Epidermal melanocyte (primary cell): ENCODE measurements at regions not wholly inside any gene's neighbourhood (a gene's known extent, or its start where the extent isn't known, plus 50 kb on each side); places are given as distances from the start of the nearest gene placed in this dataset.

Experiments
- DNase-seq: peaks from one replicate; pipeline ENCODE4 v3.0.0; 2011; ENCODE audit warnings: low spot score; ENCODE audit not compliant: insufficient read length

DNA sequence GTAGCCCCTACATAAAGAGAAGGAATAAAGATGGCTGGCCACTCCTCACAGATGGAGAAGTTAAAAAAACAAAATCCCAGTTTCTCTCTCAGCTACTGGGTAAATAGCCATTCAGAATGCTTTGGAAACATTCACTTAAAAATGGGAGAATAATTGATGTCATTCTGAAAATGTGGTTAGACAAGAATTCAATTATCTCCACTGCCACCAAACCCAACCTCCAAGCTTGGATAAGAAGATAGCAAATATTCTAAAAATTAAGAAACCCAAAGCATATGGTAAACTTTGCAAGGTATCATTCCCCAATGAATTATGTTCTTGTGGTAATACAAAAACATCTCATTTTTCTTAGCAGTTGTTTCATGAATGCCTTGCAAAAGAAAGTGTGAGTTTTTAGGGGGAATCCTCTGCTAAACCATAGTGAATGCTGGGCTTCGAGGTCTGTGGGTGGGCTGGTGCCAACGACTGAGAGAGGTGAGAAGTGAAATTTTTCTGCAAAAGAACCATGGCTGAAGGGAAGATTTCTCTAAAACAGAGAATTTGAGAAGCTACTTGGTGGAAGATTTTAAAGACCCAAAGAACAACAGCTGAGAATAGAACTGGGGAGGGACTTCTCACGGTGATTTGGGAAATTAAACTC, 497.9 kb upstream of the JARID2 start:
- DNase-seq, result no peak

DNA sequence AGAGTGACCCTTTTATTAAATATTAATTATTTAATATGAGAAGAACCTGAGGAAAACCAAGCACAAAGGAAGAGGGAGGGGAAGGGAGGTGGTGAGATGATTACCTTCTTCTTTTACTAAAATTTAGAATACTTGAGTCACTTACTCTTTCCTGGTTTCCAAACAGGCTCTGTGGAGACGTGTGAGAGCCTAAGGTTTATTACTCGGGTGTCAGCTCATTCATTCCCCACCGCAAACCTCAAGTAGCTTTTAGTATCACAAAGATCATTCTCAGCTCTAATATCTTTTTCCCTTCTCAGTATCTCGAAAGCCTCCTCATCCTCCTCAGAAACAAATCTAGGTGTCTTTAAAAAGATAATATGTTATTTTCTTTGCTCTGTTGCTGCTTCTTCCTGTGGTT, 497.2 kb upstream of the JARID2 start:
- DNase-seq, result no peak

DNA sequence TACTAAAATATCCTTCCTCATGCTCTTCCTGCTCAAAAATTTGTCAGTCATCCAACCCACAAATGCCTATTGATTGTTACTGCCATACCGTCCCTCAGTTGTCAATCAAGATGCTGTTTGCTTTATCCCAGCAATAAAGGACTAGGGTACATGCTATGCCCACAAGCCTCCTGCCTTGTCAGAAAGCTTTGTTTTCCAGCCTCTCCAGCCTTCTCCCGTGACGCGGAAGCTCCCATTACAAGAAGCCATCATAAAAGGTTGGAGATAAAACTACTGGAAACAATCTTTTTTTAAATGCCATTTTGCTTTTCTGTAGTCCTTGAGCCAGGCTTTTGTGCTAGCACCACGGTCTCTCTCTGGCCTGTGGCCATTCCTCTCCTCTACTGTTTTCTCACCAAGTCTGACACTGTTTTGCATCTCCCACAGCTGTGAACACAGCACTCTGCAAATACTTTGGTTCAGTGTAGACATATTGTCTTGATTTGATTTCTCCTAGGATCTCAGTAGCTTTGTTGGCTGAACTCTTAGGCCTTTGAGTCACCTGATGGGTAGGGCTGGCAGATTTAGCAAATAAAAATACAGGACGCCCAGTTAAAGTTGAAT, 495.7 kb upstream of the JARID2 start:
- no peak for DNase-seq

DNA sequence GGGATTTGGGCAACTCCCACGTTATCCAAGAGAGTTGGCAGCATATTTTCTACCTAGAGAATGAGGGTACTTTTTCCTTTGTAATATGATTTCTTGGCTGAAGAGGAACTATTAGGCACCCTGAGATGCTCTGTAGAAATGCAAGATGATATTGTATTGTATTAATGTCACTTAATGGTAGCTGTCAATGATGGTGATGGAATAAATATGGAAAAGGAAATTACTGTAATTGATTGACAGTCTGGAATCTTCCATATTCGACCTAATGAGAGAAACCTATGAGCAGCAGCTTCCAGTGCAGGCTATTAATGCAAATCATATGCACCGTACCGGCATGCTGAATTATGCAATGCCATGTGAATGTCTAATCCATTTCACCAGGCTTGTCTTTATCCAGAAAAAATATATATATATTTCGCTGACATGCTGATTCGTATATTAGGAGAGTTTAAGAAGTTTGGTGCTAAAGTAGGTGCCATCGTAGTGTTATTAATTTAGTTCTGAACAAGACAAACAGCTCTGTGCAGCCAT, 494.2 kb upstream of the JARID2 start:
- no peak for DNase-seq

DNA sequence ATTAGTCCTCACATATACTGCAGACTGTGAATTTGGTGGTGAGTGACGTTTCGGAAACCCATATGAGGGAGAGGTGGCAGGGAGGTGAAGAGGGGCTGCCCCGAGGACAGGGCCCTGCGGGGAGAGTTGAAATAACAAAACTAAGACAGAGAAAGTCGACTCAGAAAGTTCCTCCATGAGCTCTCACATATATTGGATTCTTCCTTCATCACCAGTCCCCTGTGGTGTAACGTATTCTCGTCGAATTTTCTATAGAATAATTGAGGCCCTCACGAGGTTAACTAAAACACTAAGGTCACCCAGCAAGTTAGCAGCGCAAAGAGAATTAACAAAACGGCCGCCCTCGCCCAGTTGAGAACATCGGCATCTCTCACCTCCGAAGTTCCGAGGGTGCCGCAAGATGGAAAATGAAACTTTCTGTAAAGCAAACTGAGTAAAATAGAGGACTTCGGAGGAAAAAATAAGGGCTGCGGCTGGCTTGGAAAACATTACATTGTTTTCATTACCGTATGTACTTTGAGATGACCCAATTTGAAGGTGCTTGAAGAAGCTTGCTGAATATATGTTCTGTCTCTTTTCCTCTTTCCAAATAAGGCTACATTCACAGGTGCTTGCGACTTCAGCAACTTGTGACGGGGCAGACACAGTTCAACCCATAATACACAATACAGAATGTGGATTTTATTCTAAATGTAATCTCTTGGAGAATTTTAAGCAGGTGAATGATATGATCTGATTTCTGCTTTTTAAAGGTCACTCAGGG, 490.9 kb upstream of the JARID2 start:
- no peak for DNase-seq

DNA sequence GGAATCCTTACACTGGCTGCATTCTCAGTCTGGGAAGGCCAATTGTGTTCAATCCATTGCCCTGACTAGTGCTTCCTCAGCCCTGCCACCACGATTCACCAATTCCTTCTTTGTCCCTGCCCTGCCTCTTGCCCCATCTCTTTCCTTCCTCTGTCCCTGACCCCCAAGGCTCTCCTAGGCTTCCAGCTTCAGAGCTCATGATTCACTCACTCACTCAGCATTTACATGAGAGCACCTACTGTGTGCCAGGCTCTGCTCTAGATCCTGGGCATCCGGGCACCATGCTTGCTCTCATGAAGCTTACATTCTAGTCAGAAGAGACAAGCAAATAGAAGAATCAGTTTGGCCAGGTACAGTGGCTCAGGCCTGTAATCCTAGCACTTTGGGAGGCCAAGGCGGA, 489.5 kb upstream of the JARID2 start:
- no peak for DNase-seq

DNA sequence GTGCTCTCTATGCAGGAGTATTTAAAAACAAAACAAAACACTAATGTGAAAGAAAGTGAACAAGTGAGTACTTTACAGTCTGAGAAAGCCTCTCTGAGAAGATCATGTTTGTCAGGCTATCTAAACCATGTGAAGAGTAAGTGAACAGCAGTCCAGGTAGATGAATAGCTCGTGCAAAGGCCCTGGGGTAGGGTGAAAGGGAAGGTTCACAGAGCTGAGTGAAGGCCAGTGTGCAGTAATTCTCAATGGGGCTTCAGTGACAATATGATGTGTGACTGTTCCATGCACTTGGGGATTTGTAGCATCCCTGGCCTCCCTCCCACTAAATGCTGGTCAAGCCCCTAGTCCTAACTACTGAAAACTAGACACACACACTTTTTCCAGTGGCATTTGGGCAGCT, 488.9 kb upstream of the JARID2 start:
- no peak for DNase-seq

DNA sequence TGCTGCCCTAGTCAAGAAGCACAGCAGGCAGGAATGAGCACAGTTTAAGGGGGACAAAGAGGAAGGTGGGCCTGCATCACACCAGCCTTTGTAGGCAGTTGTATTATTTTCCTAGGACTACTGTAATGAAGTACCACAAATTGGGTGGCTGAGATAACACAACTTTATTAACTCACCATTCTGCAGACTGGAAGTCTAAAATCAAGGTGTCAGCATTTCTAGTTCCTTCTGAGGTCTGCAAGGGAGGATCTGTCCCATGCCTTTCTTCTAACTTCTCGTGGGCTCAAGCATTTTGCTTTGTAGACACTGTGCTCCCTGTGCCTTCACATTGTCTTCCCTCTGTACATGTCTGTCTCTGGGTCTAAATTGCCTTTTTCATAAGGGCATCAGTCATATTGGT, 488.5 kb upstream of the JARID2 start:
- no peak for DNase-seq

DNA sequence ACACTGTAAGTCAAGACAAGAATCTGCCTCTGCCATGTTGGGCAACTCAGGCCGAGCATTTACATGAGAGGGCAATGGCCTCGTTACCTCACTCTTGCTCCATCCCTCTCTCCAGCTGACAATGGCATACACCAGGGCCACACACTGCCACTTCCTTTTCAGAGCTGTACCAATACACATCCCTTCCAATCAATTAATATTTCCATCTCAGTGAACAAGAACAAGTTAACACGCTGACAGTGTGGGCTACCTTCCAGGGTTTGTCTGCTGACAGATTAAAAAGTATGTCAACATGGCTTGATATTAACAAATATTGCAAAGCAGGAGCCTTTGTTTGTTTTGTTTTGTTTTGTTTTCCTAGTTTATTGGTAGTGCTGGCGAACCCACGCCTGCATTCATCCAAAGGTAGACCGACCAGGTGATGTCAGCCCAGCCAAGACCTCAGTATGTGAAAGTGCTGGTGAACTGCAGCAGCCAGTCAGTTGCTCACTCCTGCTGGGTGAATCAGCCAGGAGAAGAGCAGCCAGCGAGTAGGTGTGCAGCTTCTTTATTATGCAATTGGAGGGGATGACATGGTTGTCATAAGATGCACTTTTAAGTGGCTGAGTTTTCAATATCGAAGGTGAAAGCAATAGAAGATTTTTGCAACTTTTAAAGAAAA, 487.3 kb upstream of the JARID2 start:
- no peak for DNase-seq

DNA sequence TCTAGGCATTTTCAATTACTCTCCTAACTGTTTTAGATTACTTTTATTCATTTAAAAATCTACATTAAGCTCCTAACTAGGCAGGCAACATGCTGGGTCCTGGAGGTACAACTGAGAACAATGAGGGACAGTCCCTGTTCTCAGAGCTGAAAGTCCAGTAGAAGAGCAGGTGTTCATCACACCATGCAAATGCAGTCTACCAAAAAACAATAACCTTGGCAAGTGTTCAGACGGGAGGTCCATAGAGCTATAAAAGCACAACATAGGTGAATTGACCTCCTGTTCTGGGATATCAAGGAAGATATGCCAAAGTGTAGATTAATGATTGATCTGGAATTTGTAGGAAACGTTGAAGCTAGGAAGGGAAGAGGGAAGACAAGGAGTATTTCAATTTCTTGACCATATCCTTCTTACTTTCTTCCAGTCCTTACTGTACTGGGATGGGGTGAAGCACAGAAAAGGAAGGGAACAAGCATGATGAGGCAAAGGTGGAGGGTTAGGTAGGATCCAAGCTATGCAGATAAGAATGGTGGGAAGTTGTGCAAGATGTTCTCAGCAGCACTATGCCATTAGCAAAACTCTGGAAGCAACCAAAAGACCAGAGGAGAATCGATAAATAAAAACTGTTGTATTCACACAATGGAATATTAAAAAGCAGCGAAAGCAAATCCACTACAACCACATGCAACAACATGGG, 485.7 kb upstream of the JARID2 start:
- DNase-seq, result no peak

DNA sequence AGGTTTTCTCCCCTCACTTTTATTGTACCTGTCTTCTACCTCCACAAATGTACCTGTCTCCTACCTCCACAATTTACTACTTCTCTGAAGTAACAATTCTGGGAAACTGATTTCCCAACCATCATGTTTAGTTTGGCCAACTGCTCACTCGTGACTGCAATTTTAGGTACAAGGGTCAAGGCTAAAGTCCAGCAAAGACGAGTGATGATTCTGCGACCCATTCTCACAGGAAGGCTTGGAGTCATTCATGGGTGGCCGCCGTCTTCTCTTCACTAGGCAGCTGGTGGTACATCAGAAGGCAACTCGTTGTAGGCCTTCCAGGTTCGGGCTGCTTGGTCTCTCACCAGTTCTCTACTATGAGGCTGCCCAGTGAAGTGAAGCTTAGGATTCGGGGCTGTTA, 483.8 kb upstream of the JARID2 start:
- DNase-seq, result no peak

DNA sequence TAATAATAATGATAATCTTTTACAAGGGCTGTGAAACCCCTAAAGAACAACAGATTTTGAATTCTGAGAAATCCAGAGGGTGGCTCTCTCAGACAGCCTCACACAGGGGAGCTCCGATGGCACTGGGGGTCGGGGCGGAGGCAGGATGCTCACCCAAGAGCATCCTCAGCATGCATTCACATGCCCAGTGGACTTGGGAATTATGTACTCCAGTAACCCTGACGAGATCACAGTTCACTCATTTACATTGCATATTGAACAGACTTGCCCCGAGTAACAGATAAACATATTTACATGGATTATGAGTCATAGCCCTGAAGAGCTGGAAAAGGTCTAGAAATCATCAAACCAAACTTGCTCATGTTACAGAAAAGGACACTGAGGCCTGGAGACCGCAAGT, 482.7 kb upstream of the JARID2 start:
- no peak for DNase-seq

DNA sequence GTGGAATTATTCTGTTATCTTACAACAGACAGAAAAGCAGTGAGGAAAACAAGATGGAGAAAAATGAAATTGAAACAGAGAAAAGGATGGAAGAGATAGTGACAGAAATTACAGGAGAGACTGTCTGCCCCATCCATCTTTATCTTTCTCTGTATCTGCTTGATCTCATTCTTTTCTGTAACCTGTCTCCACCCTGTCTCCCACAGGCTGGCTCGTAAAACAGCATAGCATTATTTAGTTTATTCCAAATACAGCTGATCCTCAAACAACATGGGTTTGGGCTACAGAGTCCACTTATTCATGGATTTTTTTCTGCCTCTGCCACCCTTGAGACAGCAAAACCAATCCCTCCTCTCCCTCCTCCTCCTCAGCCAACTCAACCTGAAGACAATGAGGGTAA, 482.3 kb upstream of the JARID2 start:
- no peak for DNase-seq

DNA sequence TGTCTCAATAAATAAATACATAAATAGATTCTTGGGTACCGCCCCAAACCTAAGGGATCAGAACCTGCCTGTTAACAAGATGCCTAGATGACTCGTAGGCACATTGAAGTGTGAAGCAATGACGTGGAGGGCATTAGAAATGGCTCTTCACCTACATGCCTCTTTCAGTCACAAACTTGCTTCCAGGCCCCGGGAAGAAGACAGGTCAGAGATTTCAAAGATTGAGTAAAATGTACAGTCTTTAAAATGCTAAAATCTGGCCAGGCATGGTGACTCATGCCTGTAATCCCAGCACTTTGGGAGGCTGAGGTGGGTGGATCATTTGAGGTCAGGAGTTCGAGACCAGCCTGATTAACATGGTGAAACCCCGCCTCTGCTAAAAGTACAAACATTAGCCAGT, 480.8 kb upstream of the JARID2 start:
- no peak for DNase-seq

DNA sequence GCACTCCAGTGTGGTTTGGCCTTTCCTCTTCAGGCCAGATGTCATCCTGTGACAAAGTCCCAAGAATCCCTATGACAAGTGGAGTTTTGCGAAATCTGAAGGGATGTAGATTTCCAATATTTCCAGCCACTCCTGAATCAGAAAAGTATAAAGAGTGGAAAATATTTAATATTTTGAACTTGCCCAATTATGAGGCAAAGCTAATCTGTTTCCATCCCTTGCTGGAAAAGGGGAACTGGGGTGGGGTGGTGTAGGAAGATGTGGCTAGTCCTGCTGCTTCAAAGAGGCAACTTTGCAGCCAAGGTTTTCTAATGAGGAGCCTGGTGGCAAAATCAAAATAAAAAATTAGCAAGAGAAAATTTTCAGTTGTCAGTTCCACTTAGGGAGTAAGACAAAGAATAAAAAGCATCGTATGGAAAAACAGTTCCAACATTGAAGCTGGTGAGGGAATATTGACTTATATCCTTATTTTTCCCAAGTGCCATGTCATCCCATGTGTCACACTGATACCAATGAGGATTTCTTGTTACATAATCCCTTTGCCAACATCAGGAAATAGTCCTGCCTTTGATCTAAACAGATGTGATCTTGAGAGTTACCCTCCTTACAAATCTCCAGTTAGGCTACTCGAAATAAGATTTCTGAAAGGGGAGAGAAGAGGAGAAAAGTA, 480.0 kb upstream of the JARID2 start:
- DNase-seq, result no peak

DNA sequence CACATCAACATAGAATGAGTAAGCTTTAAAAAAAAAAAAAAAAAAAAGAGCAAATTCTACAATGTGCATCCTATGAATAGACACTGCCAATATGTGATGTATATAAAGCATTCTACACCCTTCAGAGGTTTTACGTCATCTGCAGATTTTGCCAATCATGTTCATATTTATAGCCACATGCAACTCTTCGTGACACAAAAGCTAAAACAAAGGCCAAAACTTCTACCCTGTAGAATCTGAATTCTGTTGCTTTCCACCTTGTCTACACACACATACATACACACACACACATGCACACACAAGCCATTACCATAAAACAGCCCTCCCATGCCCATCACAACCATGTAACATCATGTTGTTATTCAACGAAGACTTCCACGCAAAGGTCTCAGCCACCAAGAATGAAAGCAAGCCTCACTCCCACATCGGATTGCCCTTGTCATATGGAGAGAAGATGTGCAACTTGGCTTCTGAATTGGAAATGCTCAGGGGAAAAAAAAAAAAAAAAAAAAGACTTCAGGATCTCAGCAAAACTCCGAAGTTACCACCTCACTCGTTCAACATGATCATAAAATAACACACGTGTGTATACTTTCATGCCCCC, 479.4 kb upstream of the JARID2 start:
- no peak for DNase-seq

DNA sequence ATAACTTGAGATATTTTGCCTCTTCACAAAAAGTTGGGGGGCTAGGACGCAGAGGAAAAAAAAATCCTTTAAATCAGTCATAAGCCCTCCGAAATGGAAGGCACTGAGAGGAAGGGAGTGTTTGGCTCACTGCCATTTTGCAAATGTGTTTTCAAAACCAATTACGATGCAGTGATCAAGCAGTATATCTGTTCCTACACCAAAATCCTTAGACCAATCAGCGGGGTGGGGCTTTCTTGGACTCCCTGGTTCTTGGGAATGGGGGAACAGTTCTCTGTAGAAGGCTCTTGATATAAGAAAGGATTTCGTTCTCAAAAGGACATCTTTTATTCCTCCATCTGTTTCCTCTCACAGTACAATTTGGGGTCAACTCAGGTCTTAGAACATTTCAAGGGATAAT, 478.6 kb upstream of the JARID2 start:
- no peak for DNase-seq

DNA sequence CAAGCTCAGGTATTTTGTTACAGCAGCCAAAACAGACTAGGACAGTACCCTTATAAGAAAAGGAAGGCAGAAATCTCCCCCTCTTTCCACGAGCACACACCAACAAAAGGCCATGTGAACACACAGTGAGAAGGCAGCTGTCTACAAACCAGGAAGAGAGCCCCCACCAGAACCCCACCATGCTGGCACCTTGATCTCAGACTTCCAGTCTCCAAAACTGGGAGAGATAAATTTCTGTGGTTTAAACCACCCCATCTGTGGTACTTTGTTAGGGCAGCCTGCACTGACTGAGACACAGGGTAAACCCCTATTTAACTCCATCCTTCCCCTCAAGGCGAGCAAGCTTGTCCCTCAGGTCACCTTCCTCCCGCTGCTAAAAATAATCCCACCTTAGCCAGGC, 475.8 kb upstream of the JARID2 start:
- DNase-seq, result no peak

DNA sequence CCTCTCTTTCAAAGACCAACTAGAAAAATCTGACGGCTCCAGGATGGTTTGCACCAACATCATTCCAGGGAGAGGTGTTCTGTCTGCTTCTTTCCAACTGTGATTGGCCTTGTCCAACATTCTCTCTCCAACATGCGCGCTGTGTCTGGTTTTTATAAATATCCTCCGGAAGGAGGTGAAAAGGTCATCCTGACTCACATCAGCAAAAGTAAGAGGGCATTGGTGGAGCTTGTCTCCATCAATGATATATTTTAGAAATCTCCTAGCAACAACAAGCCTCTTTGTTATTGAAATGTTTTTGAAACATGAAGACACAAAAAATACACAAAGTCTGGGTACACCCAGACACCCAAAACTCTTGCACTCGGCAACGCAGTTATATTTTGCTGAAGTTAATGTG, 475.3 kb upstream of the JARID2 start:
- no peak for DNase-seq

DNA sequence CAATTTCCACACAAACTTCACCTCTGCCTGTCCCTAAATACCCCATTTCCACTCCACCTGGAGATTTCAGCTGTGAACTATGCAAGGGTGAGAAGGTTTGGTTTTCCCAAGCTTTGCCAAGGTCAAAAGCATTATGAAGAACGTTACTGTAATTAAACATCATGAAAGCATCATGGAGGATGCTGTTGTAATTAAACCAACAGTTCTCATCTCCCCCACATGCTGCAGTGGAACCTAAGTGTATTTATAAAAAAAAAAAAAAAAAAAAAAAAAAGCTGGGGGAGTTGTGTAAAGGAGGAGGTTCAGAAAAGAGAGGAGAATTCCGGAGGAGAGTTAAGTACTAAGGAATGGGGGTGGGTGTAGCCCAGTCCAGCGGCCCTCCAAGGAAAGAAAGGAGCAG, 474.9 kb upstream of the JARID2 start:
- no peak for DNase-seq

DNA sequence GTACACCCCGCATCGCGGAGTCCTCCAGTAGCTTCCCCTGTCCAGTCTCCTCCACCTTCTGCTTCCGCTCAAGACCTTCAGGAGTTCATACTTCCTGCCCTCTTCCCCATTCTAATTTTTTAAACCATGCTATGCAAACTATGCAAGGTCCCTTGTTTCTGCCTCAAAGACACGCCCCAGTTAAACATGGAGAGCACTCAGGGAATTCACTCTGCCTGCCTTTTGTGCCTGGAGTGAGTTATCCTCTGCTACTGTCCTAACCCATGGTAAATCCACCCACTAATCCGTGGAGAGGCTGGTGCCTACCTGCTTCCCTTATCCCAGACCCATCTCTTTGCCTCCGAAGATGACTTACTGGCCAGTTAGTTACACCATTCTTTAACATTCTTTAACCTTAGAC, 473.7 kb upstream of the JARID2 start:
- no peak for DNase-seq
